HL-60 (cell line): ENCODE measurements at regions not wholly inside any gene's neighbourhood (a gene's known extent, or its start where the extent isn't known, plus 50 kb on each side); places are given as distances from the start of the nearest gene placed in this dataset.

ENCODE experiments used
- CTCF ChIP-seq: IDR thresholded peaks from one replicate; pipeline ENCODE4 v1.5.1; 2011; ENCODE audit warnings: low read length, control low read depth, inconsistent platforms; ENCODE audit not compliant: insufficient read depth
- POLR2AphosphoS5 ChIP-seq: IDR thresholded peaks from 2 replicates; pipeline ENCODE4 v1.6.1; 2012; ENCODE audit warnings: low read depth
- SPI1 ChIP-seq: IDR thresholded peaks from 2 replicates; pipeline ENCODE4 v1.6.1; 2012; ENCODE audit warnings: low read depth, mild to moderate bottlenecking, borderline replicate concordance

GRCh38 chr5:105530716-105531261 is 1968.2 kb upstream of the NUDT12 start:
- TF ChIP-seq CTCF = no peak
- no peak for TF ChIP-seq SPI1
- TF ChIP-seq POLR2AphosphoS5 = no peak
